Panc1 (cell line): ENCODE measurements at regions not wholly inside any gene's neighbourhood (a gene's known extent, or its start where the extent isn't known, plus 50 kb on each side); places are given as distances from the start of the nearest gene placed in this dataset.

Source experiments
- ATAC-seq: fragments of 200-7000 bp; cut with Tn5 transposase; 2 replicates; pipeline ENCODE4 v1.9.1; 2020; ENCODE audit warnings: mild to moderate bottlenecking, moderate library complexity
- BruUV-seq: library from RNA; stranded (reverse); fragments of 400-500 nt; replicated peaks from 2 replicates; lab custom pipeline; 2021; lab: Mats Ljungman, UMichigan
- CTCF ChIA-PET: fragments of 300-600 bp; sonication (Branson Sonifier 250); formaldehyde crosslinking; loops from one replicate; lab custom pipeline; 2022; ENCODE audit warnings: antibody characterized with exemption; lab: Charles Lee
- POLR2A ChIA-PET: fragments of 300-600 bp; sonication (Branson Sonifier 250); formaldehyde crosslinking; loops from one replicate; lab custom pipeline; 2022; ENCODE audit warnings: antibody characterized with exemption; lab: Charles Lee
- DNase-seq: peaks from one replicate; pipeline ENCODE4 v3.0.0-alpha.2; 2010; ENCODE audit warnings: low read depth, low spot score
- H3K27ac ChIP-seq: 2 replicates; pipeline ENCODE4 v1.5.1; 2011; ENCODE audit warnings: mild to moderate bottlenecking, low read length, inconsistent platforms
- H3K27me3 ChIP-seq: fragments of 200-500 bp; sonication (Bioruptor generic); 2 replicates; pipeline ENCODE4 v1.6.0; 2014; ENCODE audit warnings: low read length, inconsistent platforms; ENCODE audit not compliant: control insufficient read depth, insufficient read depth
- H3K36me3 ChIP-seq: fragments of 200-500 bp; sonication (Bioruptor generic); 2 replicates; pipeline ENCODE4 v1.5.1; 2014; ENCODE audit warnings: inconsistent platforms, mild to moderate bottlenecking, low read length, moderate library complexity; ENCODE audit not compliant: control insufficient read depth, insufficient read depth
- H3K4me1 ChIP-seq: 2 replicates; pipeline ENCODE4 v1.5.1; 2011; ENCODE audit warnings: inconsistent platforms, mild to moderate bottlenecking, low read length, moderate library complexity; ENCODE audit not compliant: control insufficient read depth, insufficient read depth
- H3K4me3 ChIP-seq, 2 experiments: 2 replicates each; pipeline ENCODE4 v1.5.1; 2011 to 2012; ENCODE audit warnings: low read depth in 2 of 2, low read length in 2 of 2, mild to moderate bottlenecking in 2 of 2, inconsistent platforms in 1 of 2, moderate library complexity in 1 of 2
- H3K9me3 ChIP-seq: fragments of 200-500 bp; sonication (Bioruptor generic); 2 replicates; pipeline ENCODE4 v1.5.1; 2014; ENCODE audit warnings: low read depth, mild to moderate bottlenecking, inconsistent platforms, low read length, moderate library complexity; ENCODE audit not compliant: control insufficient read depth, insufficient read depth
- POLR2AphosphoS5 ChIP-seq: IDR thresholded peaks from 2 replicates; pipeline ENCODE4 v1.6.1; 2012; ENCODE audit warnings: mild to moderate bottlenecking, low read depth, low read length, moderate library complexity
- SIN3A ChIP-seq: IDR thresholded peaks from 2 replicates; pipeline ENCODE4 v1.6.1; 2012; ENCODE audit warnings: low read depth, mild to moderate bottlenecking, low read length, moderate library complexity, borderline replicate concordance; ENCODE audit not compliant: insufficient read depth
- TCF7L2 ChIP-seq: IDR thresholded peaks from 2 replicates; pipeline ENCODE4 v1.6.1; 2011; ENCODE audit warnings: mild to moderate bottlenecking, low read depth, low read length, inconsistent platforms
- in situ Hi-C: cut with HindIII; loops from 2 replicates; pipeline ENCODE4 v1.10.0; 2016; ENCODE audit warnings: low sequenced_read_pairs, low pct_unique_long_range_greater_than_20kb
- intact Hi-C: fragments of 100-400 bp; cut with micrococcal nuclease; formaldehyde crosslinking; loops from one replicate; pipeline ENCODE4 v1.10.0; 2022; ENCODE audit not compliant: unreplicated experiment
- TF ChIP-seq, protein P1 (sequence below): fragments of 450-650 bp; IDR thresholded peaks from 2 replicates; pipeline ENCODE4 v1.5.1; 2017; ENCODE audit warnings: mild to moderate bottlenecking
- TF ChIP-seq, protein P2 (sequence below), 2 experiments: IDR thresholded peaks; 2 replicates each; pipeline ENCODE4 v1.6.1; 2011 to 2012; ENCODE audit warnings: low read depth in 2 of 2, control low read depth in 1 of 2, low read length in 1 of 2, mild to moderate bottlenecking in 1 of 2, moderate library complexity in 1 of 2; ENCODE audit not compliant: insufficient read depth in 1 of 2

DNA sequence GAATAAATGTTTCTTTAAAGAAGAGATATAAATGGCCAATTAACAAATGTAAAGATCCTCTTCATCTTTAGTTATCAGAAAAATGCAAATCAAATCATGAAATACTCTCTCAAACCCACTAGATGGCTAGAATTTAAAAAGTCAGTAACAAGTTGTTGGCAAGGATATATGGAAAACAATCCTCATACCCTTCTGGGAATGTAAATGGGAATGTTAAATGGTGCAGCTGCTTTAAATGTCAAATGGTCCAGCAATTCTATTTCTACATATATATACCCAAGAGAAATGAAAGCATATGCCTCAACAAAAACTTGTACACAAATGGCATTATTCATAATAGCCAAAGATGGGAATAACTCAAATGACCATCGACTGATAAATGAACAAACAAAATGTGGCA, 283.5 kb downstream of the RWDD3 start:
- no peak for DNase-seq
- BruUV-seq, result no TSS peak
- in situ Hi-C loops (no loop called here), intact Hi-C loops (no loop called here)
- ChIA-PET CTCF (no interaction called here), POLR2A (no interaction called here)
- Histone ChIP-seq H3K27ac (no peak overlapping the region), H3K36me3 (no peaks in the 10 kb centered on the region), H3K9me3 (no peaks in the 10 kb centered on the region), H3K4me1 (no peaks in the 10 kb centered on the region), H3K27me3 (no peaks in the 10 kb centered on the region), H3K4me3 (no peak overlapping the region)
- no peak for TF ChIP-seq TCF7L2
- TF ChIP-seq, protein P1, sequence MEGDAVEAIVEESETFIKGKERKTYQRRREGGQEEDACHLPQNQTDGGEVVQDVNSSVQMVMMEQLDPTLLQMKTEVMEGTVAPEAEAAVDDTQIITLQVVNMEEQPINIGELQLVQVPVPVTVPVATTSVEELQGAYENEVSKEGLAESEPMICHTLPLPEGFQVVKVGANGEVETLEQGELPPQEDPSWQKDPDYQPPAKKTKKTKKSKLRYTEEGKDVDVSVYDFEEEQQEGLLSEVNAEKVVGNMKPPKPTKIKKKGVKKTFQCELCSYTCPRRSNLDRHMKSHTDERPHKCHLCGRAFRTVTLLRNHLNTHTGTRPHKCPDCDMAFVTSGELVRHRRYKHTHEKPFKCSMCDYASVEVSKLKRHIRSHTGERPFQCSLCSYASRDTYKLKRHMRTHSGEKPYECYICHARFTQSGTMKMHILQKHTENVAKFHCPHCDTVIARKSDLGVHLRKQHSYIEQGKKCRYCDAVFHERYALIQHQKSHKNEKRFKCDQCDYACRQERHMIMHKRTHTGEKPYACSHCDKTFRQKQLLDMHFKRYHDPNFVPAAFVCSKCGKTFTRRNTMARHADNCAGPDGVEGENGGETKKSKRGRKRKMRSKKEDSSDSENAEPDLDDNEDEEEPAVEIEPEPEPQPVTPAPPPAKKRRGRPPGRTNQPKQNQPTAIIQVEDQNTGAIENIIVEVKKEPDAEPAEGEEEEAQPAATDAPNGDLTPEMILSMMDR, result no peak
- TF ChIP-seq SIN3A, result no peak
- no peak for TF ChIP-seq POLR2AphosphoS5
- TF ChIP-seq, protein P2, sequence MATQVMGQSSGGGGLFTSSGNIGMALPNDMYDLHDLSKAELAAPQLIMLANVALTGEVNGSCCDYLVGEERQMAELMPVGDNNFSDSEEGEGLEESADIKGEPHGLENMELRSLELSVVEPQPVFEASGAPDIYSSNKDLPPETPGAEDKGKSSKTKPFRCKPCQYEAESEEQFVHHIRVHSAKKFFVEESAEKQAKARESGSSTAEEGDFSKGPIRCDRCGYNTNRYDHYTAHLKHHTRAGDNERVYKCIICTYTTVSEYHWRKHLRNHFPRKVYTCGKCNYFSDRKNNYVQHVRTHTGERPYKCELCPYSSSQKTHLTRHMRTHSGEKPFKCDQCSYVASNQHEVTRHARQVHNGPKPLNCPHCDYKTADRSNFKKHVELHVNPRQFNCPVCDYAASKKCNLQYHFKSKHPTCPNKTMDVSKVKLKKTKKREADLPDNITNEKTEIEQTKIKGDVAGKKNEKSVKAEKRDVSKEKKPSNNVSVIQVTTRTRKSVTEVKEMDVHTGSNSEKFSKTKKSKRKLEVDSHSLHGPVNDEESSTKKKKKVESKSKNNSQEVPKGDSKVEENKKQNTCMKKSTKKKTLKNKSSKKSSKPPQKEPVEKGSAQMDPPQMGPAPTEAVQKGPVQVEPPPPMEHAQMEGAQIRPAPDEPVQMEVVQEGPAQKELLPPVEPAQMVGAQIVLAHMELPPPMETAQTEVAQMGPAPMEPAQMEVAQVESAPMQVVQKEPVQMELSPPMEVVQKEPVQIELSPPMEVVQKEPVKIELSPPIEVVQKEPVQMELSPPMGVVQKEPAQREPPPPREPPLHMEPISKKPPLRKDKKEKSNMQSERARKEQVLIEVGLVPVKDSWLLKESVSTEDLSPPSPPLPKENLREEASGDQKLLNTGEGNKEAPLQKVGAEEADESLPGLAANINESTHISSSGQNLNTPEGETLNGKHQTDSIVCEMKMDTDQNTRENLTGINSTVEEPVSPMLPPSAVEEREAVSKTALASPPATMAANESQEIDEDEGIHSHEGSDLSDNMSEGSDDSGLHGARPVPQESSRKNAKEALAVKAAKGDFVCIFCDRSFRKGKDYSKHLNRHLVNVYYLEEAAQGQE (IDR thresholded peaks at IDR 0.05; ENCODE audit: insufficient read depth in 1 of 2, low read depth in 2 of 2, low read length in 1 of 2), result no peak
- no peak for ATAC-seq

DNA sequence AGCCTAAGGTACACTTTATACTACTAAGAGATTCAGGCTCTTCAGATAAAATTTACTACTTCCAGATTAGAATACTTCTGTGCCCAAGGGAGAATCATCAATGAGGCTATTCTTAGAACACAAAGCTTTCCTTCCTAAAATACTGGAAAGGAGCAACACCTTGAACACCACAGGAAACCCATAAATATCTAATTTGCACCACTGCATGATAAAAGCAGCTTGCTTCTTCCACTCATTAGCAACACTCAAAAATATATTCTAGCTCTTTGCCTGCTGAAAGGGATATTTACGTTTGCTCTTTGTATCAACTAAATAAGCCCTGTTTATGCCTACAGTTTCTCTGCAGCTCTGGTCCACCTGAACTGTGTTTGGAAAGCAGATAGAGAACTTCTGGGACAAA, 284.3 kb downstream of the RWDD3 start:
- TF ChIP-seq, protein P2 (IDR thresholded peaks at IDR 0.05; ENCODE audit: insufficient read depth in 1 of 2, low read depth in 2 of 2, low read length in 1 of 2), result no peak
- no peak for TF ChIP-seq SIN3A
- no peak for TF ChIP-seq POLR2AphosphoS5
- TF ChIP-seq, protein P1, result no peak
- no peak for TF ChIP-seq TCF7L2
- Histone ChIP-seq H3K9me3 (no peaks in the 10 kb centered on the region), H3K27me3 (no peaks in the 10 kb centered on the region), H3K27ac (no peak overlapping the region), H3K4me1 (no peaks in the 10 kb centered on the region), H3K36me3 (no peaks in the 10 kb centered on the region), H3K4me3 (no peak overlapping the region)
- intact Hi-C loops (no loop called here), in situ Hi-C loops (no loop called here)
- BruUV-seq, result no TSS peak
- ChIA-PET CTCF (no interaction called here), POLR2A (no interaction called here)
- DNase-seq (no peak), ATAC-seq (no peak)
